ENCODE measurements at regions not wholly inside any gene's neighbourhood (a gene's known extent, or its start where the extent isn't known, plus 50 kb on each side); places are given as distances from the start of the nearest gene placed in this dataset.

GRCh38 chr20:47956268-47956995, 171.2 kb upstream of the SULF2 start:
- TF ChIP-seq CTCF (IDR thresholded peaks at IDR 0.05) = no peak
- no peak overlapping the region for H3K4me3 ChIP-seq (ENCODE audit: low read depth in 1 of 2, low read length in 1 of 2)
- H3K27me3 ChIP-seq = no peaks in the 10 kb centered on the region
- H3K27ac ChIP-seq = no peak overlapping the region
- H3K36me3 ChIP-seq = no peaks in the 10 kb centered on the region
- H3K4me1 ChIP-seq (ENCODE audit: control insufficient read depth in 1 of 2, insufficient read depth in 1 of 2, low read depth in 1 of 2, low read length in 1 of 2) = peaks cover 6% of the 10 kb centered on the region in 2 experiments
- no peaks in the 10 kb centered on the region for H3K9me3 ChIP-seq

DNA sequence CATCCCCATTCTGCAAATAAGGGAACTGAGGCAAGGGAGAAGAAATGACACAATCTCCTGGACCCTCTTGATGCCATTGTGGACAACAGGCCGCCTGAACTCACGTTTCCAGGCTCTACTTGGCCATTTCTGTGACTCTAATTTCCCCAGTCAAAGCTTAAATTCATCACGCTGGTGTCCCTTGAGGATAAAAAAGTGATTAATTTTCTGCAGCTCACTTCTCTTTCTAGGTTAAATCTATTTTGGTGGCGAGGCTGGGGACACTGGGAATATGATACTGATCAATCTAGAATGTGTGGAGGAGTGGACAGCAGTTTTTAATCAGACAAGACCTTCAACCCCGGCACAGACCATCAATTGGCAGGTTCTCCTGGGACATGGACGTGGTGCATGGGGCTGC, 168.2 kb upstream of the SULF2 start:
- Histone ChIP-seq H3K4me1 (ENCODE audit: control insufficient read depth in 1 of 2, insufficient read depth in 1 of 2, low read depth in 1 of 2, low read length in 1 of 2) (peaks cover 6% of the 10 kb centered on the region in 2 experiments), H3K27ac (no peak overlapping the region), H3K36me3 (no peaks in the 10 kb centered on the region), H3K9me3 (no peaks in the 10 kb centered on the region), H3K4me3 (ENCODE audit: low read depth in 1 of 2, low read length in 1 of 2) (no peak overlapping the region), H3K27me3 (no peaks in the 10 kb centered on the region)
- TF ChIP-seq CTCF (IDR thresholded peaks at IDR 0.05) = no peak

- no peaks in the 10 kb centered on the region for H3K9me3 ChIP-seq
- no peak overlapping the region for H3K27ac ChIP-seq
- TF ChIP-seq CTCF (IDR thresholded peaks at IDR 0.05) = no peak
- no peak overlapping the region for H3K4me3 ChIP-seq (ENCODE audit: low read depth in 1 of 2, low read length in 1 of 2)
- peaks cover 6% of the 10 kb centered on the region in 2 experiments for H3K4me1 ChIP-seq (ENCODE audit: control insufficient read depth in 1 of 2, insufficient read depth in 1 of 2, low read depth in 1 of 2, low read length in 1 of 2)
- H3K27me3 ChIP-seq = peaks cover 4% of the 10 kb centered on the region
- no peaks in the 10 kb centered on the region for H3K36me3 ChIP-seq
Observed at GRCh38 chr20:47952023-47952564, 166.8 kb upstream of the SULF2 start.

GRCh38 chr20:47951521-47951971, 166.3 kb upstream of the SULF2 start:
- Histone ChIP-seq H3K27ac (no peak overlapping the region), H3K9me3 (no peaks in the 10 kb centered on the region), H3K27me3 (peaks cover 7% of the 10 kb centered on the region), H3K36me3 (no peaks in the 10 kb centered on the region), H3K4me3 (ENCODE audit: low read depth in 1 of 2, low read length in 1 of 2) (no peak overlapping the region), H3K4me1 (ENCODE audit: control insufficient read depth in 1 of 2, insufficient read depth in 1 of 2, low read depth in 1 of 2, low read length in 1 of 2) (peaks cover 6% of the 10 kb centered on the region in 2 experiments)
- no peak for TF ChIP-seq CTCF (IDR thresholded peaks at IDR 0.05)

DNA sequence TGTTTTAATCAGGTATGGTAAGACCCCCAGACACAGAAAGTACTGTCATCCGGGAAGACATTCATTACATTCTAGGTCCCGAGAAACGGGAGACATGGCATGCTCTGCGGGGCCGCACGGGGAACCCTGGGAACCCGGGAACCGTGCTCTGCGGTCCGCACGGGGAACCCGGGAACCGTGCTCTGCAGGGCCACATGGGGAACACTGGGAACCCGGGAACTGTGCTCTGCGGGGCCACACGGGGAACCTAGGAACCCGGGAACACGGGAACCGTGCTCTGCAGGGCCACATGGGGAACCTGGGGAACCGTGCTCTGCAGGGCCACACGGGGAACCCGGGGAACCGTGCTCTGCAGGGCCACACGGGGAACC, 165.6 kb upstream of the SULF2 start:
- Histone ChIP-seq H3K4me1 (ENCODE audit: control insufficient read depth in 1 of 2, insufficient read depth in 1 of 2, low read depth in 1 of 2, low read length in 1 of 2) (peaks cover 6% of the 10 kb centered on the region in 2 experiments), H3K27me3 (peaks cover 7% of the 10 kb centered on the region), H3K36me3 (no peaks in the 10 kb centered on the region), H3K4me3 (ENCODE audit: low read depth in 1 of 2, low read length in 1 of 2) (no peak overlapping the region), H3K27ac (no peak overlapping the region), H3K9me3 (no peaks in the 10 kb centered on the region)
- no peak for TF ChIP-seq CTCF (IDR thresholded peaks at IDR 0.05)
